Naive thymus-derived CD4-positive, alpha-beta T cell (primary cell): ENCODE measurements at regions not wholly inside any gene's neighbourhood (a gene's known extent, or its start where the extent isn't known, plus 50 kb on each side); places are given as distances from the start of the nearest gene placed in this dataset.

Experiments used
- ATAC-seq: fragments of 150-1000 bp; cut with Tn5 transposase; 2 replicates; pipeline ENCODE4 v1.10.0; 2021; ENCODE audit warnings: mild to moderate bottlenecking, moderate library complexity
- CTCF ChIA-PET: fragments of 350-600 bp; sonication (Branson Sonifier 250); formaldehyde crosslinking; loops from one replicate; lab custom pipeline; 2021; ENCODE audit warnings: antibody characterized with exemption; lab: Charles Lee
- POLR2A ChIA-PET: fragments of 350-600 bp; sonication (Branson Sonifier 250); formaldehyde crosslinking; loops from one replicate; lab custom pipeline; 2021; ENCODE audit warnings: antibody characterized with exemption, inconsistent platforms; lab: Charles Lee
- DNase-seq, 9 donors: peaks; one replicate each; pipeline versions ENCODE4 v3.0.0 to v3.0.0-alpha.2; 2020 to 2022; ENCODE audit warnings: mixed read lengths in 1 of 9
- H3K27ac ChIP-seq: one replicate; pipeline ENCODE4 v1.7.0; 2013; ENCODE audit warnings: mild to moderate bottlenecking, low read depth, low read length, moderate library complexity
- H3K27me3 ChIP-seq, 2 donors: one replicate each; pipeline ENCODE4 v1.7.0; 2013; ENCODE audit warnings: low read length in 2 of 2, mild to moderate bottlenecking in 2 of 2, moderate library complexity in 2 of 2; ENCODE audit not compliant: control insufficient read depth in 2 of 2, insufficient read depth in 2 of 2
- H3K36me3 ChIP-seq, 3 experiments: 1 replicate in 2 of 3; 2 replicates in 1 of 3; pipeline ENCODE4 v1.7.0; 2013; ENCODE audit warnings: low read length in 3 of 3, mild to moderate bottlenecking in 3 of 3, moderate library complexity in 1 of 3; ENCODE audit not compliant: insufficient read depth in 3 of 3, control insufficient read depth in 2 of 3
- H3K4me1 ChIP-seq, 2 donors: one replicate each; pipeline ENCODE4 v1.7.0; 2013; ENCODE audit warnings: low read length in 2 of 2, mild to moderate bottlenecking in 2 of 2, moderate library complexity in 1 of 2; ENCODE audit not compliant: control insufficient read depth in 2 of 2, insufficient read depth in 2 of 2
- H3K4me3 ChIP-seq: 2 replicates; pipeline ENCODE4 v1.7.0; 2013; ENCODE audit warnings: mild to moderate bottlenecking, low read length
- H3K9me3 ChIP-seq, 3 experiments: 1 replicate in 2 of 3; 2 replicates in 1 of 3; pipeline ENCODE4 v1.7.0; 2013; ENCODE audit warnings: low read length in 3 of 3; ENCODE audit not compliant: control insufficient read depth in 2 of 3
- H3K27ac Mint-ChIP-seq, 9 donors: one replicate each; pipeline ENCODE4 v1.8.0; 2020 to 2022; ENCODE audit warnings: mixed read lengths in 9 of 9, mild to moderate bottlenecking in 8 of 9, moderate library complexity in 5 of 9, inconsistent platforms in 2 of 9
- H3K27me3 Mint-ChIP-seq, 5 donors: one replicate each; pipeline ENCODE4 v1.8.0; 2021 to 2022; ENCODE audit warnings: mixed read lengths in 5 of 5, mild to moderate bottlenecking in 1 of 5
- H3K36me3 Mint-ChIP-seq, 5 donors: one replicate each; pipeline ENCODE4 v1.8.0; 2020 to 2022; ENCODE audit warnings: mixed read lengths in 5 of 5, mild to moderate bottlenecking in 3 of 5, inconsistent platforms in 1 of 5
- H3K4me1 Mint-ChIP-seq, 7 donors: one replicate each; pipeline ENCODE4 v1.8.0; 2020 to 2022; ENCODE audit warnings: mixed read lengths in 7 of 7, mild to moderate bottlenecking in 3 of 7, inconsistent platforms in 1 of 7
- H3K4me3 Mint-ChIP-seq, 10 donors: one replicate each; pipeline ENCODE4 v1.8.0; 2020 to 2022; ENCODE audit warnings: mild to moderate bottlenecking in 10 of 10, mixed read lengths in 10 of 10, moderate library complexity in 6 of 10, inconsistent platforms in 2 of 10
- H3K9me3 Mint-ChIP-seq, 11 donors: one replicate each; pipeline ENCODE4 v1.8.0; 2020 to 2022; ENCODE audit warnings: mixed read lengths in 11 of 11, mild to moderate bottlenecking in 4 of 11, inconsistent platforms in 1 of 11, moderate library complexity in 1 of 11
- intact Hi-C, 2 donors: fragments of 100-400 bp; cut with micrococcal nuclease; formaldehyde crosslinking; loops; one replicate each; pipeline ENCODE4 v1.15.1; 2023

- intact Hi-C loops, result no loop called here
- no peaks in the 10 kb centered on the region for H3K9me3 Mint-ChIP-seq
- Histone ChIP-seq H3K27ac (no peak overlapping the region), H3K36me3 (no peaks in the 10 kb centered on the region), H3K27me3 (no peaks in the 10 kb centered on the region), H3K4me3 (no peak overlapping the region), H3K9me3 (no peaks in the 10 kb centered on the region), H3K4me1 (no peaks in the 10 kb centered on the region)
- H3K4me3 Mint-ChIP-seq, result no peak overlapping the region
- no peaks in the 10 kb centered on the region for H3K36me3 Mint-ChIP-seq
- ATAC-seq, result no peak
- peaks cover 7 to 32% (median 27%) of the 10 kb centered on the region in 5 donors for H3K27me3 Mint-ChIP-seq
- no peak overlapping the region for H3K27ac Mint-ChIP-seq
- H3K4me1 Mint-ChIP-seq, result peaks cover 0 to 3% (median 0%) of the 10 kb centered on the region in 7 donors
- DNase-seq, result no peak
- CTCF ChIA-PET, result no interaction called here
- POLR2A ChIA-PET, result no interaction called here
Observed at GRCh38 chr11:19328586-19329311, 88.0 kb upstream of the E2F8 start.

- intact Hi-C loops, result no loop called here
- POLR2A ChIA-PET, result no interaction called here
- CTCF ChIA-PET, result no interaction called here
- H3K27me3 Mint-ChIP-seq, result peaks cover 17 to 34% (median 33%) of the 10 kb centered on the region in 5 donors
- no peak for ATAC-seq
- no peaks in the 10 kb centered on the region for H3K36me3 Mint-ChIP-seq
- H3K9me3 Mint-ChIP-seq, result peaks cover 0 to 4% (median 0%) of the 10 kb centered on the region in 11 donors
- Histone ChIP-seq H3K27ac (no peak overlapping the region), H3K4me1 (no peaks in the 10 kb centered on the region), H3K27me3 (peaks cover 0 to 3% of the 10 kb centered on the region in 2 donors), H3K4me3 (no peak overlapping the region), H3K9me3 (no peaks in the 10 kb centered on the region), H3K36me3 (no peaks in the 10 kb centered on the region)
- peaks cover 0 to 3% (median 0%) of the 10 kb centered on the region in 7 donors for H3K4me1 Mint-ChIP-seq
- H3K4me3 Mint-ChIP-seq, result no peak overlapping the region
- DNase-seq, result no peak
- no peak overlapping the region for H3K27ac Mint-ChIP-seq
Observed at GRCh38 chr11:19327280-19327679, 86.5 kb upstream of the E2F8 start.

- Histone ChIP-seq H3K27ac (no peak overlapping the region), H3K9me3 (no peaks in the 10 kb centered on the region), H3K4me3 (no peak overlapping the region), H3K4me1 (no peaks in the 10 kb centered on the region), H3K36me3 (no peaks in the 10 kb centered on the region), H3K27me3 (peaks cover 0 to 3% of the 10 kb centered on the region in 2 donors)
- Mint-ChIP-seq H3K36me3 (no peaks in the 10 kb centered on the region), H3K4me3 (no peak overlapping the region), H3K9me3 (peaks cover 0 to 4% (median 0%) of the 10 kb centered on the region in 11 donors), H3K4me1 (peaks cover 0 to 3% (median 0%) of the 10 kb centered on the region in 7 donors), H3K27ac (no peak overlapping the region), H3K27me3 (peaks cover 20 to 37% (median 35%) of the 10 kb centered on the region in 5 donors)
- POLR2A ChIA-PET, result no interaction called here
- intact Hi-C loops, result no loop called here
- CTCF ChIA-PET, result no interaction called here
- DNase-seq, result no peak
- no peak for ATAC-seq
Observed at GRCh38 chr11:19326499-19326898, 85.8 kb upstream of the E2F8 start.

- ChIA-PET POLR2A (no interaction called here), CTCF (no interaction called here)
- H3K9me3 ChIP-seq, result no peaks in the 10 kb centered on the region
- Mint-ChIP-seq H3K27me3 (peaks cover 21 to 52% (median 36%) of the 10 kb centered on the region in 5 donors), H3K36me3 (no peaks in the 10 kb centered on the region), H3K4me3 (no peak overlapping the region), H3K4me1 (no peaks in the 10 kb centered on the region), H3K9me3 (peaks cover 0 to 4% (median 0%) of the 10 kb centered on the region in 11 donors), H3K27ac (no peak overlapping the region)
- intact Hi-C loops, result no loop called here
- no peaks in the 10 kb centered on the region for H3K36me3 ChIP-seq
- H3K27me3 ChIP-seq, result peaks cover 0 to 3% of the 10 kb centered on the region in 2 donors
- DNase-seq (no peak), ATAC-seq (no peak)
- H3K27ac ChIP-seq, result no peak overlapping the region
- H3K4me1 ChIP-seq, result no peaks in the 10 kb centered on the region
- no peak overlapping the region for H3K4me3 ChIP-seq
Observed at GRCh38 chr11:19323502-19323901, 82.8 kb upstream of the E2F8 start.

DNA sequence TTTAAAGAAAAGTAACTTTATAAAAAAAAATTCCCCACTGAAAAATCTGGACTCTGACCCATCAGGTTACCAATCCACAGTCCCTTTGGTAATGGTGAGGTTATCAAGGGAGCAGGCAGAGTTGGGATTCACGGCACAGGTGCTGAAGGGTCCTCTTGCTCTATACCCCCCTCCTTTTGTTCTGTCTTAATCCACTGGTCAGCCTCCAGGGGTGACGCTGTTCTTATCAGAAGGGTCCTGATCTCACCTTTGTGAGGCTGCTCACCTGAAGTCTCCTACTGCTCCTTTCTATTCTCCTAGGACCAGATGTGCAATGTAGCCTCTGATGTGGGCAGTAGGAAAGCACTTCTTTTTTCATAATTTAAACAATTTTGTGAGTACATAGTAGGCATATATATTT lies 80.6 kb upstream of the E2F8 start:
- no peaks in the 10 kb centered on the region for H3K4me1 ChIP-seq
- no peaks in the 10 kb centered on the region for H3K36me3 ChIP-seq
- Mint-ChIP-seq H3K36me3 (no peaks in the 10 kb centered on the region), H3K27me3 (peaks cover 21 to 52% (median 36%) of the 10 kb centered on the region in 5 donors), H3K9me3 (peaks cover 0 to 4% (median 0%) of the 10 kb centered on the region in 11 donors), H3K4me3 (no peak overlapping the region), H3K4me1 (no peaks in the 10 kb centered on the region), H3K27ac (no peak overlapping the region)
- peaks cover 0 to 3% of the 10 kb centered on the region in 2 donors for H3K27me3 ChIP-seq
- no peak overlapping the region for H3K4me3 ChIP-seq
- POLR2A ChIA-PET, result no interaction called here
- CTCF ChIA-PET, result no interaction called here
- intact Hi-C loops, result no loop called here
- no peaks in the 10 kb centered on the region for H3K9me3 ChIP-seq
- DNase-seq (no peak), ATAC-seq (no peak)
- no peak overlapping the region for H3K27ac ChIP-seq

DNA sequence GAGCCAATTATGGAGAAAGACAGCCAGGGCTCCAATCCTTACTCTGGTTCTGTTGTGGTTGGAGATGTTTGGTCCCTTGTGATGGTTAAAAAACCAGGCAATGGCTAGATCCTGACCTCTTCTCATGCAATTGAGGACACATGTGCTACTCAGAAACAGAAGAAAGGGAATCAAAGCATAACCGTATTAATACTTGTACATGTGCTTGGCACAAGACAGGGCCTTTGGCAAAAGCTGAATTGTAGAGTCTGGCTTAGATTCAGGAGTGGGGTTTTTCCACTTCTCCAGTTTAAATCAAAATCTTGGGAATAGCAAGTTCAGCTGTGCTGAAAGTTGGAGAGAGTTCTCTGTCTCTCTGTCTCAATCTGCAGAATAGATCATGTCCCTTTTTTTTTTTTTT lies 80.1 kb upstream of the E2F8 start:
- Histone ChIP-seq H3K4me1 (no peaks in the 10 kb centered on the region), H3K36me3 (no peaks in the 10 kb centered on the region), H3K9me3 (no peaks in the 10 kb centered on the region), H3K27me3 (peaks cover 0 to 3% of the 10 kb centered on the region in 2 donors), H3K27ac (no peak overlapping the region), H3K4me3 (no peak overlapping the region)
- POLR2A ChIA-PET, result no interaction called here
- H3K4me1 Mint-ChIP-seq, result no peaks in the 10 kb centered on the region
- intact Hi-C loops, result no loop called here
- no peak for ATAC-seq
- H3K36me3 Mint-ChIP-seq, result no peaks in the 10 kb centered on the region
- DNase-seq, result no peak
- CTCF ChIA-PET, result no interaction called here
- H3K4me3 Mint-ChIP-seq, result no peak overlapping the region
- peaks cover 0 to 4% (median 0%) of the 10 kb centered on the region in 11 donors for H3K9me3 Mint-ChIP-seq
- peaks cover 21 to 52% (median 36%) of the 10 kb centered on the region in 5 donors for H3K27me3 Mint-ChIP-seq
- no peak overlapping the region for H3K27ac Mint-ChIP-seq

DNA sequence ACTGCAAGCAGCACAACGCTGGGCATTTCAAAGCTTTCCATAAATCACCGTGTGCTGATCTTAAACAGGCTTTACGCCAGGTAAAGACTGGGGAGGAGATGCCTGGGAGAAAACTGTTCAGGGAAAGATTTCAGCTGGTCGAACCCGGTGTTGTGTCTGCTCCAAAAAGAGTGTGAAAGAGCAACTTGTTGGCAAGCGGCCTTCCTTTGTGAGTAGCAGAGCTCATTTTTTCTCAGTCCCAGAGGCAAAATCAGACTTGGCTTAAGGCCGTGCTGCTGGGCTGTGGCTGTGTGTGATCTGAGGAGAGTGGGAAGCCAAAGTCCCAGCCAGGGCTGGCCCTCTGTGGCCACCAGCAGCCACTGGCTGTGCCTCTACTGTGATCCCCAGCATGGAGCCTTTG lies 75.7 kb upstream of the E2F8 start:
- no peaks in the 10 kb centered on the region for H3K9me3 ChIP-seq
- H3K4me3 ChIP-seq, result no peak overlapping the region
- no peaks in the 10 kb centered on the region for H3K9me3 Mint-ChIP-seq
- ATAC-seq, result no peak
- intact Hi-C loops, result no loop called here
- POLR2A ChIA-PET, result no interaction called here
- H3K27me3 ChIP-seq, result no peaks in the 10 kb centered on the region
- H3K27ac Mint-ChIP-seq, result no peak overlapping the region
- no peak for DNase-seq
- no peaks in the 10 kb centered on the region for H3K36me3 Mint-ChIP-seq
- no peak overlapping the region for H3K27ac ChIP-seq
- no peaks in the 10 kb centered on the region for H3K4me1 ChIP-seq
- CTCF ChIA-PET, result no interaction called here
- no peak overlapping the region for H3K4me3 Mint-ChIP-seq
- H3K36me3 ChIP-seq, result no peaks in the 10 kb centered on the region
- peaks cover 8 to 23% (median 20%) of the 10 kb centered on the region in 5 donors for H3K27me3 Mint-ChIP-seq
- H3K4me1 Mint-ChIP-seq, result peaks cover 0 to 1% (median 0%) of the 10 kb centered on the region in 7 donors
